DMS 273 (cell line): ENCODE measurements at regions not wholly inside any gene's neighbourhood (a gene's known extent, or its start where the extent isn't known, plus 50 kb on each side); places are given as distances from the start of the nearest gene placed in this dataset.
A peak's percentile ranks its signal among the peaks of the same experiment; 100 is the strongest.

ENCODE experiments used
- DNase-seq: peaks from one replicate; lab custom pipeline; 2025; ENCODE audit not compliant: unreplicated experiment; lab: John Stamatoyannopoulos, UW

DNA sequence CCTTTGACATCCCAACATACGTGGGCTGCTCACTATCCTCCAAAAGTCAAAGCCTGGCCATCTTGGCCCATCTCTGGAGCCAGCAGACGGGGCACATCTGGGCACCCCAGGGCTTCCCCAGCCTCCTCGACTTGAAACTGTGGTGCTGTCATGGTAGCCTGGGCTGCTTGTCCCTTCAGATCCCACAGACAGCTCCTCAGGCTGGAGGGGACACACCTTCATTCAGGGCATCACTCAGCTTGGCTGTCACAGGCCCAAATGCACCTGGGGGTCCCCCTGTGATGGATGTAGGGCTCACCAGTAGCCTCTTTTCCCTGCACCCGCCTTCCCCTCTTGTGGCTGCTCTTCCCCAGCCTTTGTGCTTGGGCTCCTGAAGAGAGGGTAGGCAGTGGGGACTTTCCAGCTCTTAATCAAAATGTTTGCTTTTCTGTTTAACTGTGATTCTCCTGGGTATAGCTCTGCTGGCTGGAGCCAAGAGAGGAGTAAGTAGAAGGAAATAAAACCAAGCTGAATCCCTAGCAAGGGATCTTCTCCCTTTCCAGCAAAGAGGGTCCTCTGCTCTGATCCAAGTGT lies 92.3 kb downstream of the GYPC start:
- no peak for DNase-seq

- no peak for DNase-seq
Observed at GRCh38 chr2:126748929-126749518, 93.1 kb downstream of the GYPC start.

DNA sequence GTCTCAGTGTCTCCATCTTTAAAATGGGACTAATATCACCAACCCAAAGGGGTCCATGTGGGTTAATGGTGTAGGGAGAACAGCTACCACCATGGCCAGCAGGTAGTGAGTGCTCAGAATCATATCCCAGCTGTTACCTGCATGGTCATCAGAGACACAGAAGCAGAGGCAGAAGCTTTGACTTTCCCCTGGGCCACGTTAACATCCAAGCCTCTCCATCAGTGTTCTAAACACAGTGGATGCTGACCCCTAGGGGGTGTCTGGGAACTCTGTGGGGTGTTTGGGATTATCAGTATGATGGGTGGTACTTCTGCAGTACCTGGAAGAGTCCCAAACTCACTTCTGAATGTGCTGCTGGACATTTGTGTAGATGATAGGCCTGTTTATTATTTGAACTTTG lies 93.6 kb downstream of the GYPC start:
- peak; percentile 49 for DNase-seq

- peak; percentile 29 for DNase-seq
Observed at GRCh38 chr2:126750506-126750905, 94.5 kb downstream of the GYPC start.

DNA sequence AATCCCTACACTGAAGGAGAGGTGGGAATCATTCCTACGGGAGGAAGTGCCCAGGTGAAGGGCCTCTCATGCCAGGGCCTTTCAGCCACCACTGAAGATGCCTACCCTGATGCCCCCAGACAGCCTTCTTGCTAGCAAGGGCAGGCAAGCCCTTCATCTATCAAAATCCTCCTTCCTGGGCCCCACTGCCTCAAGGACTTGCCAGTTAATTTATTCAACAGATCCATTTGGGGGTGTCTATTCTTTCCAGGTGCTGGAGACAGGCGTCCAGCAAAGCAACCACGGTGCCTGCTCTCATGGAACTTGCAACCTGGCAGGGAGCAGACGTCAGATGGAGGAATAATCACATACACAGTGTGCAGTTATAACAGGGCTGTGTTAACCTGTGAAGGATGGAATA lies 95.5 kb downstream of the GYPC start:
- no peak for DNase-seq

- no peak for DNase-seq
Observed at GRCh38 chr2:126752876-126753275, 96.9 kb downstream of the GYPC start.

GRCh38 chr2:126753501-126754212 lies 97.7 kb downstream of the GYPC start:
- no peak for DNase-seq

DNA sequence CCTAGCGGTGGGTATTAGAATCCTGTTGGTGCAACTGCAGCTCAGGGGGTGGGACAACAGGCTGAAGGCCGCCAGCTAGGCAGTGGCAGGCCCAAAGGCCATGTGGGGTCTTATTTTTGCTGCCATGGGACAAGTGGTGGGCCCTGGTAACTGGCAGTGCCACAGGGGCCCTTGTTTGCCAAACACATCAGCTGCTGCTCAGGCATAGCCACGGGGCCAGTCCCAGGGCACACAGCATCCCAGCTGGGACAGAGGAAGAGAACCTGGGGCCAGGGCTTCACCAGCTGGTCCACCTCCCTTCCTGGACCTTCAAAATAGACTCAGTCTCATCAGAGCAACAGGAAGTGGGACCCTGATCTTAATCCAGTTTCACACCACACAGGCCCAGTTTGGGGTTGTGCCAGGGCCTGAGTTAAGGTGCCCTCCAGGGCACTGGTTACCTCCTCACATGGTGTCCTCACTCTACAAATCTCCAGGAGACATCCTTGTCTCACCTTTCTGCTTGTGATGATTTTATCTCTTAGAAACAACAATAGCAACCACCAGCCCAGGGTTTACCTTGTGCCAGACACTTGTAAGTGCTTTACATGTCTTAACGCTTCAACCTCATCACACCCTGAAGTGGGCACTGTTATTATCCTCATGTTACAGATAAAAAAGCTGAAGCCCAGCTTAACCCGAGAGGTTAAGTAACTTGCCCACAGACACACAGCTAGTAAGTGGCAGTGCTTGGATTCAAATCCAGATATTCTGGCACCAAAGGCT lies 98.5 kb downstream of the GYPC start:
- no peak for DNase-seq

- no peak for DNase-seq
Observed at GRCh38 chr2:126756125-126756524, 100.2 kb downstream of the GYPC start.

- DNase-seq = no peak
Observed at GRCh38 chr2:126761256-126761980, 105.5 kb downstream of the GYPC start.

DNA sequence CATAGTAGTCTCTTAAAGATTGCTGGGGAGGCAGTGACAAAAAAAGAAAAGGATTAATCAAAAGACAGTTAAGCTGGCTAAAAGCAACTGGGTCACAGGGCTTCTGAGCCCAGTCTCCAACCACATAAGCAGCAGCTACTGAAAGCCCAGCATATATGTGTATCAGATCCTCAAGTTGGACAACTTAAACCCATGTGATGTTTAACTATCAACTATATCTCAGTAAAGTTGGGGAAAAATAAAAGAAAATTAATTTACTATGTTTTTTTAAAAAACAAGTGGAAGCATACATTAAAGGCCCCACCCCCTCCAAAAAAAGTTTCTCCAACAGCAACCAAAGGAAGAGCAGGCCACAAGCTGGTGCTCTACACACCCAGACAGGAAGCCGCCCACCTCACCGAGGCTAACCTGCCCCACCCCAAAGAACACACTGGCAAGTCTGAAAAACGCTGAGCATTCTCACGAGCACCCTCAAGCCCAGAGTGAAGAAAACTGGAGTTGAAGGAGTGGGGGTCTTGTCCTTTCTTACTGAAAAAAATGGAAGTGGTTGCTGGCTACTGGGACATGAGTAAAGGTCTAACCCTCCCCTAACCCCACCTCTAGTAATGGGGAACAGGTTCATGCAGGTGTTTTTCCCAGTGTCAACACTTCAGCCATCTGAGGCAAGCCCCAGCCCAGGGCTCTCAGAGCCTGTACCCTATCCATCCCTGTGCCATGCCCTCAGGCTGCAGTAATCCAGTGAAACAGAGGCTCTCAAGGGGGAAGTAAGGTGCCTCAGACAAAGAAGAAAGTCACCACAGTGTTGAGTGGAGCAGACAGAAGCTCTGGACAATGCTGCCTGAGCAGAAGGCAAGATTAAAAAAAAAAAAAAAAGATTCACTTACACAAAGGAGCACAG lies 106.3 kb downstream of the GYPC start:
- DNase-seq = no peak

- no peak for DNase-seq
Observed at GRCh38 chr2:126764686-126765265, 108.8 kb downstream of the GYPC start.

- DNase-seq = no peak
Observed at GRCh38 chr2:126765395-126765794, 109.4 kb downstream of the GYPC start.

DNA sequence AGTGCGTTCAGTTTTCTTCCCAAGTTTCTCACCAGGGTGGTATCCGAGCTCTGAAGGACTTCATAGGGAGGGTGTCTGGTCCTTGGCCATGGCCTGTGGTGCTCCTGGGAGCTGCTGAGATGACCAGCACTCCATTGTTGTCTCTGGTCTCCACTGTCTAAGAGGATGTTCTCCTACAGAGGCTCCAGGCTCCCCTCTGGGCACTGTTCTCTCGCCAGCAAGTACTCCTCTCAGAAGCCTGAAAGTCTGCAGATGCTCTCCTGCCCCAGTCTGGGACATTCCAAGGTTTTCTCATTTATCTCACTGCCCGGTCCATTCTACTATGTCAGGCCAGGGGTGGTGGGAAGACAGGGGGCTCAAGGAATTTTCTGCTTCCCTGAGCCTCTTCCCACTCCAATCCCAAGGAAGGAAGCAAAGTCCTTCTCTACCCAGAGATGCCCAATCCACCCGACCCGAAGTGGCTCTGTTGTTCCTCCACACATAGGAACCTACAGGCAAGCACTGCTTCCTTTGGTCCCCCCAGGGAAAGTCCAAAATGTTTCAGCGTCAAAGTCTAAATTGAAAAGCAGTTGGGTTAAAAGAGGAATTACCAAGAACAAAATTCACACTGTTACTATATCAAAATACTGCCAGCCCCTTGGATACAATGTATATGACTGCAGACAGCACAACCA lies 110.5 kb downstream of the GYPC start:
- no peak for DNase-seq

DNA sequence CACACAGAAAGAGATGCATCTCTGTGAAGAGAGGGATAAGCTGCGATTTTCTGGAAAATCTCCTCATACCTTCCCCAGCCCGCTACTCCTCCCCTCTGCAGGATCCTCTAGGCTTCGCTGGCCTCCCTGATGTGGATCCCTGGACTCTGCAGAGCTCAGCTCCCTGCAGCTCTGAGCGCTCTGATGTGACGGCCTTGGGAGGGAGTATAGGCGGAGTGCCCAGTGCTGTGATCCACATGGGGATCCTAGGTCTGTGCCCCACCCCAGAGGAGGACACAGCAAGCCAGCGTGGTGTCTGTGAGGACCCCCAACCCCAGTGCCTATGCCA lies 111.0 kb downstream of the GYPC start:
- DNase-seq = no peak

DNA sequence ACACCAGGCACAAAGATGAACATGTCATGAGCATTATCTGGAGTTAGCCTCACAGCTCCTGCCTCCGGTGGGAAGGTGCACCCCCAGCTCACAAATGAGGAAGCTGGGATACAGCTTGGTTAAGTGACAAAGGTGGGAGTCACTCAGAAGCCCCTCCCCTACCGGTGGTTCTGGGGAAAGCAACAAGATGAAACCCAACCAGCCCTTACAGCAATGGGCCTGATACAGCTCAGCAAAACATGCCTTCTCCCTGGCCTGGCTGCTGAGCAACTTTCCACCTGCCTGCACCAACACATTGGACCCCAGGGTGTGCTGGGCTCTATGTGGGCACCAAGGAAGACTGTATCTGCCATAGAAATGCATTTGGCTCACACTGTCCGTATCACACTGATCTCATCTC lies 113.2 kb downstream of the GYPC start:
- no peak for DNase-seq

DNA sequence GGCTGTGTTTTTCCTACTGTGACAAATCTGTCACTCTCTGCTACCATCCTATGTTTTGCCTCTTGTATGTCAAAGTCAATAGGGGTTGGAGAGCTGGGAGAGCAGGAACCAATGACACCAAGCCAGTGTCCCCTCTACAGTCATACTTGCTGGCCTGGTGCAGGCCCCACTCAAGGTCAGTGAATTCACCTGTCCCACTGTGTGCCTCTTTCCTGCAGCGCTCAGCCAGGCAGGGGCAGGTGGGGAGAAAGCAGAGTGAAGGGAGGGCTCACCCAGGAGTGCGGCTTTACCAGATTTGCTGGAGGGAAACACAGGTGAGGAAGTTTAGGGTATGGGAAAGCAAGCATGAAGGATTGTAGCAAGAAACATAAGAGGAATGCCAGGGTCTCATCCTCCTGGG lies 114.5 kb downstream of the GYPC start:
- no peak for DNase-seq

GRCh38 chr2:126771094-126771493 lies 115.1 kb downstream of the GYPC start:
- DNase-seq = no peak

- DNase-seq = no peak
Observed at GRCh38 chr2:126771501-126772195, 115.7 kb downstream of the GYPC start.
